ENCODE measurements at regions not wholly inside any gene's neighbourhood (a gene's known extent, or its start where the extent isn't known, plus 50 kb on each side); places are given as distances from the start of the nearest gene placed in this dataset.

- DNase-seq: no peak
Observed at GRCh38 chr7:157482517-157483087, 145.8 kb downstream of the DNAJB6 start.

DNA sequence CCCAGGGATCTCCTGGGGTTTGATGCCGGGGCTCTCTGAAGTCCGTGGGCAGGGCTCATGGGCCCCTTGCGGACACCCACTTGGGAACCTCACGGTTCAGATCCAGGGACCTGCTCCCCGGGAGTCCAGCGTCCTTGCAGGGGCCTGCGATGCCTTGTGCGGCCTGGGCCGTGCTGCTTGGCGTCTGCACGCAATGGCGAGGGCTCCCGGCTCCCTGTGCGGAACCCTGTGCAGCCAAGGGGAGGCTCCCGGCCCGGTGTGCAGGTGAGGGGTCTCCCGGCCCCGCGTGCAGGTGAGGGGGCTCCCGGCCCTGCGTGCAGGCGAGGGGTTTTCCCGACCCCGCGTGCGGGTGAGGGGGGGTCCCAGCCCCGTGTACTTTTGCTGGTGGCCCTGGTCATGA, 146.7 kb downstream of the DNAJB6 start:
- DNase-seq: no peak

DNA sequence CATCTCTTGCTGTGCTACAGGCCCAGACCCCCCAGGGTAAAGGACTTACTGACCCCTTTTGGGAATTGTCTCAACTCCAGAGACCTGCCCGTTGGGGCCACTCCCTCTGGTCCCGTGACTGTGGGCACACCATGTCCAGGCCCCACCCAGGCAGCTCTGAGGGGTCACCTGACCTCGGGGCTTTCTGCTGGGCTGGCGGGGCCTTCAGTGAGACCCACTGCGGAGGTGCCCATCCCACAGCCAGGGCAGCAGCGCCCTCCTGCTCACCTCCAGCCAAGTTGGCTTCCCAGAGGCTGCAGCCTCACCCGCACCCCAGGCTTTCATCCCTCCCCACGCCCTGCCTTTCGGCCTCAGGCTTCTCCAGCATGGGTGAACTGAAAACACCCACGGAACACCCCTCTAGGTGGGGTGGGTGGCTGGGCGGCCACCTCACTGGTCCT, 147.2 kb downstream of the DNAJB6 start:
- DNase-seq: no peak

DNA sequence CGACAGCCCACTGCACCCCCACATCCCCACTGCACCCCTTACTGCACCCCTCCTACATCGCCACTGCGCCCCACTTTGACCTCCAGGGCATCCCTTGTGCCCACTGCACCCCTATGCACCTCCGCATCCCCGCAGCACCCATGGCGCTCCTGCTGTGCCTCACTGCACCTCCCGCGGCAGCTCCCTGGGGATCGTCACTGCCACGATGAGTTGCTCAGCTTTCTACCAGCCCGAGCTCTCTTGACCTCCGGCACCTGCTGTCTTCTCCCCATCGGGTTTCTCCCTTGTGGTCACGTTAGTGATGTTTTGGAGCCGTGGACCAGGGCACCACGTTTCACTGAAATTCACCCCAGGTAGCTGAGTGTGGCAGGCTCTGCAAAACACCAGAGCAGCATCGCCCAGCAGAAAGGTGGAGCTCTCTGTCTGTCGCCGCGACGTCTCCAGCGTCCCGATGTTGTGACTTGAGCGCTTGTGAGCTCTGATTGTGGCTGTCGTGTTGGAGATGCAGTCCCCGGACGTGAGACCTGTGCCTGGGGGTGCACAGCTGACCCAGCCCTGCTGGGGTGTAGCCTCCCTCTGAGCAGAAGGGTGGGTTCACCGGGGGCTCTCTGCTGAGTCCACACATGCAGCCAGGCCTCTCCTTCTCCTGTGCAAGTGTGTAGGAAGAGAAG, 147.7 kb downstream of the DNAJB6 start:
- DNase-seq: no peak

GRCh38 chr7:157485361-157485831, 148.6 kb downstream of the DNAJB6 start:
- DNase-seq: peak; percentile 23

DNA sequence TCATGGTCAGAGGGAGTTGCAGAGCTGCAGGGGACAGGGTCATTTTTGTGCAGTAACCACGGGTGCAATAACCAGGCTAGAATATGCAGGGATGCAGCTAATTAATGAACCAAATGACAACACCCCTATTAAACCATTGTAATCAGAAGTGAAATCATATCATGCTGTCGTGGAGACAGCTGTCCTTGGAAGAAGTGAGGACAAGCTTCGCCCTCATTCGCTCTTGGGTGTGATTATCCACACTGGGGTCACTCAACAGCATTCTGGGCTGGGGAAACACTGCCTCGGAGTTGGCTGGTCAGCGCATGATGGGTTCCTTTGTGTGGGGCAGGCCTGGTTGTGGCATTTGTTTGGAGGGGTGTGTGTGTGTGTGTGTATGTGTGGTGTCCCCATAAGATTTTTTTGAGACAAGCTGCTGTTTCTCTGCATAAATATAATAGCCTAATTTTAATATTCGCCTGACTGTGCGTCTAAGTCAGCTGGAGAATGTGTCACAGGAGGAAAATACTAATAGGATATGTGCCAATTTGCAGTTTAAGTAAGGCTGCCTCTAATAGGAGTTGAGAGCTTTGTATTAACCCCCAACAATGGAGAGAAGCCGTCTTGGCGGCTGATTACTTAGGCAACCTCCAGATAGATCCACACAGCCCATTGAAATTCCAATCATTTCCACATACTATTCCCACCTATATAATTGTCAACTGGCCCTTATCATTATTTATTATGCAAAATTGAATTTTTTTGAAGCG, 149.4 kb downstream of the DNAJB6 start:
- DNase-seq: no peak

DNA sequence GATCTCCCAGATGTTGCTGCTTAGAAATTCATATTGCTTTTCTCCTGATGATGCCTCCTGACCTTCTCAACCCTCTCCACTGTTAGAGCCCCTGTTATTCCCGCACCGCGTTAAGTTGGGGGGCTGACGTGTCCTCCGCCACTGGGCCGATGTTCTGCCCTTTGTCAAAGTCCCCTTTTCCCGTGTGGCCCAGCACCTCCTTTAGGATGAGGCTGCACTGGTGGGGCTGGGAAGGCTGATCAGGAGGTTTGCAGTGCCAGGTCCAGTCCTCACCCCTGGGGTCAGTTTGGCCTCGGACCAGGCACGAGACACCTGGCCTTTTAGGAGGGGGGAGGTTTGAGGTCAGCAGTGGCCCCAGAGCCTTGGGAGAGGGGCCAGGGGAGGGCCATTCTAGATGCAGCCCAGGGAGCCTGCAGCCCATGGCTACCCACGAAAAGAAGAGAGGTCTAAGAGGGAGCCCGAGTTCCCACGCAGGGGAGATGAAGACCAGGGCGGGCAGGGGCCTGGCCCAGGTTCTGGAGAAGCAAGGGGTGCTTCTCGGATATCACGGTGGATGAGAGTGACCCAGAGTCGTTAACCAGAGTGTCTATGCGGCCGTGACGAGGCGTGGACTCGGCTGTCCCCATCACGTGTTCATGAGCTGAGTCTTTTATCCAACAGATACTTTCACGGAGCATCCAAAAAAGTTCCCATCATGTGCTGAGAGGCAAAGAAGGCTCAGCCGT, 150.4 kb downstream of the DNAJB6 start:
- DNase-seq: no peak

DNA sequence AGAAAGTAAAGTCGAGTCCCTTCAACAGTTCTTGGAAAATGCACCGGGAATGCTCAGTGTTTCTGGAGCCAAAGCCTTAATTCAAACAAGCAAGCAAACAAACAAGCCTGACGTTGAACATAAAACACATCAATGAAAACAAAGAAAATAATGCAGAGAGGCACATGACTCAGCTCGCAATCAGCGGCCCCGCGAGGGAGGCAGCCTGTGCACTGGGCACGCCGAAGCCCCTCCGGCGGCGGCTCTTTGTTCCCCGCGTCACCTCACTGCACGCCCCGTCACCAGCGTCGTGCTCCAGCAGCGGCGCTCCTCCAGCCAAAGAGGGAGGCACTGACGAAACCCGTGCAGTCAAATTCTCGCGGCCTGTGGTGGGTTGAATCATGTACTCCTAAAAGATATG, 151.5 kb downstream of the DNAJB6 start:
- DNase-seq: no peak

DNA sequence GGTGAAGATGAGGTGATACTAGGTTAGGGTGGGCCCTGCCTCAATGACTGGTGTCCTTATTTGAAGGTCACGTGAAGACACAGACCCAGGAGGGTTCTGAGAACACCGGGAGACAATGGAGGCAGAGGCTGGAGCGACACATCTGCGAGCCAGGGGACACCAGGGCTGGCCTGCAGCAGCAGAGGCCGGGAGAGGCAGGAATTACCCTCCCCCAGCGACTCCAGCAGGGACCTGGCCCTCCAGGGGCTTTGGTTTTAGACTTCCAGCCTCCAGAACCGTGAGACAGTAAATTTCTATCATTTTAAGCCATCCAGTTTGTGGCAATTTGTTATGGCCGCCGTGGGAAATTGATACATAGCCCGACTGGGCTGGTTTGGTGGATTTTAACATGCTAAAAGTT, 152.2 kb downstream of the DNAJB6 start:
- DNase-seq: no peak

Measured in CD4-positive, alpha-beta T cell treated with Interleukin-12 subunit alpha and Interleukin-12 subunit beta, for 1 hour (primary cell).